ENCODE measurements at regions not wholly inside any gene's neighbourhood (a gene's known extent, or its start where the extent isn't known, plus 50 kb on each side); places are given as distances from the start of the nearest gene placed in this dataset.
"Not testable (repeated sequence)": the region's sequence is repeated elsewhere in the genome, so short reads cannot be mapped to it uniquely, and the experiment has no call there.

GRCh38 chr7:46107610-46108217 is 186.6 kb upstream of the IGFBP3 start:
- DNase-seq (no peak), ATAC-seq (no peak)
- Mint-ChIP-seq H3K9me3 (no peaks in the 10 kb centered on the region), H3K36me3 (ENCODE audit: low read depth) (no peaks in the 10 kb centered on the region), H3K4me1 (ENCODE audit: low read depth) (no peaks in the 10 kb centered on the region), H3K27me3 (no peaks in the 10 kb centered on the region), H3K27ac (no peak overlapping the region), H3K4me3 (no peak overlapping the region)
- intact Hi-C loops (cut with micrococcal nuclease), result no loop called here
- ChIA-PET CTCF (no interaction called here), POLR2A (no interaction called here)
- no peak for TF ChIP-seq CTCF (IDR thresholded peaks at IDR 0.05)

- Mint-ChIP-seq H3K4me1 (ENCODE audit: low read depth) (no peaks in the 10 kb centered on the region), H3K4me3 (no peak overlapping the region), H3K36me3 (ENCODE audit: low read depth) (no peaks in the 10 kb centered on the region), H3K27ac (no peak overlapping the region), H3K9me3 (no peaks in the 10 kb centered on the region), H3K27me3 (peaks cover 2% of the 10 kb centered on the region)
- ATAC-seq (no peak), DNase-seq (no peak)
- intact Hi-C loops (cut with micrococcal nuclease), result no loop called here
- ChIA-PET POLR2A (no interaction called here), CTCF (interaction anchor here (0.6 kb wide), 1 partner anchor 139 kb away, joined by 3 read pairs; no protein-coding TSS in a partner anchor)
- no peak for TF ChIP-seq CTCF (IDR thresholded peaks at IDR 0.05)
Observed at GRCh38 chr7:46100521-46100920, 179.4 kb upstream of the IGFBP3 start.

GRCh38 chr7:46099076-46099475 is 178.0 kb upstream of the IGFBP3 start:
- Mint-ChIP-seq H3K27me3 (peaks cover 2% of the 10 kb centered on the region), H3K4me3 (no peak overlapping the region), H3K9me3 (no peaks in the 10 kb centered on the region), H3K4me1 (ENCODE audit: low read depth) (no peaks in the 10 kb centered on the region), H3K27ac (no peak overlapping the region), H3K36me3 (ENCODE audit: low read depth) (no peaks in the 10 kb centered on the region)
- CTCF ChIA-PET, result interaction anchor here (1.3 kb wide), 1 partner anchor 177 kb away, joined by 4 read pairs; no protein-coding TSS in a partner anchor
- POLR2A ChIA-PET, result no interaction called here
- DNase-seq, result no peak
- intact Hi-C loops (cut with micrococcal nuclease), result no loop called here
- no peak for TF ChIP-seq CTCF (IDR thresholded peaks at IDR 0.05)
- ATAC-seq, result no peak

- DNase-seq (no peak), ATAC-seq (no peak)
- POLR2A ChIA-PET, result no interaction called here
- Mint-ChIP-seq H3K36me3 (ENCODE audit: low read depth) (no peaks in the 10 kb centered on the region), H3K9me3 (no peaks in the 10 kb centered on the region), H3K27me3 (no peaks in the 10 kb centered on the region), H3K4me3 (no peak overlapping the region), H3K27ac (no peak overlapping the region), H3K4me1 (ENCODE audit: low read depth) (no peaks in the 10 kb centered on the region)
- intact Hi-C loops (cut with micrococcal nuclease), result no loop called here
- TF ChIP-seq CTCF (IDR thresholded peaks at IDR 0.05), result no peak
- CTCF ChIA-PET, result no interaction called here
Observed at GRCh38 chr7:46091071-46091470, 170.0 kb upstream of the IGFBP3 start.

- no peaks in the 10 kb centered on the region for H3K4me1 Mint-ChIP-seq (ENCODE audit: low read depth)
- intact Hi-C loops (cut with micrococcal nuclease), result no loop called here
- TF ChIP-seq CTCF (IDR thresholded peaks at IDR 0.05), result no peak
- H3K9me3 Mint-ChIP-seq, result no peaks in the 10 kb centered on the region
- no peak overlapping the region for H3K4me3 Mint-ChIP-seq
- ChIA-PET POLR2A (no interaction called here), CTCF (no interaction called here)
- H3K27me3 Mint-ChIP-seq, result no peaks in the 10 kb centered on the region
- no peak overlapping the region for H3K27ac Mint-ChIP-seq
- ATAC-seq (no peak), DNase-seq (no peak)
- H3K36me3 Mint-ChIP-seq (ENCODE audit: low read depth), result no peaks in the 10 kb centered on the region
Observed at GRCh38 chr7:46089281-46089680, 168.2 kb upstream of the IGFBP3 start.

- H3K27ac Mint-ChIP-seq, result not testable (repeated sequence)
Observed at GRCh38 chr7:46088486-46088885, 167.4 kb upstream of the IGFBP3 start.

More at GRCh38 chr7:46088486-46088885, 167.4 kb upstream of the IGFBP3 start:
- CTCF ChIA-PET; H3K36me3 Mint-ChIP-seq (ENCODE audit: low read depth); H3K4me1 Mint-ChIP-seq (ENCODE audit: low read depth); DNase-seq; H3K27me3 Mint-ChIP-seq; H3K9me3 Mint-ChIP-seq; intact Hi-C loops (cut with micrococcal nuclease); ATAC-seq; H3K4me3 Mint-ChIP-seq; POLR2A ChIA-PET: not testable (repeated sequence)
